CD4-positive, alpha-beta memory T cell (primary cell): ENCODE measurements at regions not wholly inside any gene's neighbourhood (a gene's known extent, or its start where the extent isn't known, plus 50 kb on each side); places are given as distances from the start of the nearest gene placed in this dataset.
"Not testable (repeated sequence)": the region's sequence is repeated elsewhere in the genome, so short reads cannot be mapped to it uniquely, and the experiment has no call there.

Experiments used
- CTCF ChIA-PET: fragments of 350-600 bp; sonication (Branson Sonifier 250); formaldehyde crosslinking; loops from one replicate; lab custom pipeline; 2021; ENCODE audit warnings: inconsistent platforms; ENCODE audit not compliant: partially characterized antibody; lab: Charles Lee
- POLR2A ChIA-PET: fragments of 350-600 bp; sonication (Branson Sonifier 250); formaldehyde crosslinking; loops from one replicate; lab custom pipeline; 2021; ENCODE audit not compliant: partially characterized antibody; lab: Charles Lee
- DNase-seq, 5 donors: peaks; one replicate each; pipeline versions ENCODE4 v3.0.0 to v3.0.0-alpha.2; 2020 to 2022; ENCODE audit warnings: mixed read lengths in 1 of 5
- H3K27ac ChIP-seq: one replicate; pipeline ENCODE4 v1.7.0; 2013; ENCODE audit warnings: low read depth, low read length
- H3K27me3 ChIP-seq: 2 replicates; pipeline ENCODE4 v1.7.0; 2013; ENCODE audit warnings: mild to moderate bottlenecking, low read length, moderate library complexity; ENCODE audit not compliant: insufficient read depth
- H3K36me3 ChIP-seq: 2 replicates; pipeline ENCODE4 v1.7.0; 2013; ENCODE audit warnings: mild to moderate bottlenecking, low read length, moderate library complexity; ENCODE audit not compliant: insufficient read depth
- H3K4me1 ChIP-seq: 2 replicates; pipeline ENCODE4 v1.7.0; 2013; ENCODE audit warnings: mild to moderate bottlenecking, low read length, moderate library complexity; ENCODE audit not compliant: insufficient read depth
- H3K4me3 ChIP-seq, 2 donors: one replicate each; pipeline ENCODE4 v1.7.0; 2013; ENCODE audit warnings: low read length in 2 of 2, mild to moderate bottlenecking in 1 of 2
- H3K9me3 ChIP-seq, 2 donors: one replicate each; pipeline ENCODE4 v1.7.0; 2013; ENCODE audit warnings: low read length in 2 of 2, control low read depth in 1 of 2; ENCODE audit not compliant: control insufficient read depth in 1 of 2
- H3K27ac Mint-ChIP-seq, 7 donors: one replicate each; pipeline ENCODE4 v1.8.0; 2020 to 2021; ENCODE audit warnings: mixed read lengths in 7 of 7, mild to moderate bottlenecking in 6 of 7, inconsistent platforms in 3 of 7, moderate library complexity in 3 of 7
- H3K27me3 Mint-ChIP-seq, 2 donors: one replicate each; pipeline ENCODE4 v1.8.0; 2020 to 2021; ENCODE audit warnings: mixed read lengths in 2 of 2
- H3K36me3 Mint-ChIP-seq, 2 donors: one replicate each; pipeline ENCODE4 v1.8.0; 2020 to 2021; ENCODE audit warnings: mixed read lengths in 2 of 2, inconsistent platforms in 1 of 2, mild to moderate bottlenecking in 1 of 2
- H3K4me1 Mint-ChIP-seq, 4 donors: one replicate each; pipeline ENCODE4 v1.8.0; 2020 to 2021; ENCODE audit warnings: mixed read lengths in 4 of 4, mild to moderate bottlenecking in 1 of 4
- H3K4me3 Mint-ChIP-seq, 8 donors: one replicate each; pipeline ENCODE4 v1.8.0; 2020 to 2021; ENCODE audit warnings: mixed read lengths in 8 of 8, mild to moderate bottlenecking in 7 of 8, moderate library complexity in 6 of 8, inconsistent platforms in 3 of 8
- H3K9me3 Mint-ChIP-seq, 8 donors: one replicate each; pipeline ENCODE4 v1.8.0; 2020 to 2021; ENCODE audit warnings: mixed read lengths in 8 of 8, mild to moderate bottlenecking in 5 of 8, inconsistent platforms in 3 of 8, moderate library complexity in 1 of 8
- intact Hi-C: fragments of 100-400 bp; cut with micrococcal nuclease; formaldehyde crosslinking; loops from one replicate; pipeline ENCODE4 v1.15.1; 2023

- H3K4me1 ChIP-seq, result no peaks in the 10 kb centered on the region
- Mint-ChIP-seq H3K4me3 (no peak overlapping the region), H3K36me3 (no peaks in the 10 kb centered on the region), H3K4me1 (no peaks in the 10 kb centered on the region), H3K27me3 (no peaks in the 10 kb centered on the region), H3K9me3 (peaks cover 0 to 5% (median 1%) of the 10 kb centered on the region in 8 donors), H3K27ac (no peak overlapping the region)
- CTCF ChIA-PET, result no interaction called here
- no peaks in the 10 kb centered on the region for H3K27me3 ChIP-seq
- intact Hi-C loops, result no loop called here
- no peaks in the 10 kb centered on the region for H3K36me3 ChIP-seq
- no peaks in the 10 kb centered on the region for H3K9me3 ChIP-seq
- H3K4me3 ChIP-seq, result no peak overlapping the region
- no peak overlapping the region for H3K27ac ChIP-seq
- DNase-seq, result no peak
- POLR2A ChIA-PET, result no interaction called here
These were observed 105.9 kb downstream of the OTOL1 start for GRCh38 chr3:161602475-161602874.

DNA sequence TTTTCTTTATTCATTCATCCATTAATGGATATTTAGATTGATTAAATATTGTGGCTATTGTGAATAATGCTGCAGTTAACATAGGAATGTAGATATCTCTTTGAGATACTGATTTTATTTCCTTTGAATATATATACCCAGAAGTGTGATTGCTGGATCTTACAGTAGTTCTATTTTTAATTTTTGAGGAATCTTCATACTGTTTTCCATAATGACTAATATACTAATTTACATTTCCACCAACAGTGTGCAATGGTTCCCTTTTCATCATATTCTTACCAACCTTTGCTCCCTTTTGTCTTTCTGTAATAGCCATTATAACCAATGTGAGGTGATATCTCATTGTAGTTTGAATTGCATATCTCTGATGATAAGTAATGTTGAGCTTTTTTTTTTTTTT is 106.3 kb downstream of the OTOL1 start:
- Histone ChIP-seq H3K27me3 (no peaks in the 10 kb centered on the region), H3K36me3 (no peaks in the 10 kb centered on the region), H3K4me3 (no peak overlapping the region), H3K4me1 (no peaks in the 10 kb centered on the region), H3K9me3 (no peaks in the 10 kb centered on the region), H3K27ac (no peak overlapping the region)
- no peak overlapping the region for H3K4me3 Mint-ChIP-seq
- no peak overlapping the region for H3K27ac Mint-ChIP-seq
- H3K4me1 Mint-ChIP-seq, result no peaks in the 10 kb centered on the region
- peaks cover 0 to 5% (median 1%) of the 10 kb centered on the region in 8 donors for H3K9me3 Mint-ChIP-seq
- no peak for DNase-seq
- no peaks in the 10 kb centered on the region for H3K36me3 Mint-ChIP-seq
- ChIA-PET CTCF (no interaction called here), POLR2A (no interaction called here)
- no peaks in the 10 kb centered on the region for H3K27me3 Mint-ChIP-seq
- intact Hi-C loops, result no loop called here

- CTCF ChIA-PET, result no interaction called here
- Histone ChIP-seq H3K4me1 (no peaks in the 10 kb centered on the region), H3K27me3 (no peaks in the 10 kb centered on the region), H3K9me3 (no peaks in the 10 kb centered on the region), H3K4me3 (no peak overlapping the region), H3K36me3 (no peaks in the 10 kb centered on the region), H3K27ac (no peak overlapping the region)
- no peak overlapping the region for H3K4me3 Mint-ChIP-seq
- POLR2A ChIA-PET, result no interaction called here
- no peaks in the 10 kb centered on the region for H3K4me1 Mint-ChIP-seq
- no peaks in the 10 kb centered on the region for H3K27me3 Mint-ChIP-seq
- no peaks in the 10 kb centered on the region for H3K36me3 Mint-ChIP-seq
- no peak overlapping the region for H3K27ac Mint-ChIP-seq
- DNase-seq, result no peak
- peaks cover 0 to 12% (median 6%) of the 10 kb centered on the region in 8 donors for H3K9me3 Mint-ChIP-seq
- intact Hi-C loops, result no loop called here
These were observed 110.4 kb downstream of the OTOL1 start for GRCh38 chr3:161607056-161607455.

- no peaks in the 10 kb centered on the region for H3K27me3 Mint-ChIP-seq
- no peak overlapping the region for H3K27ac ChIP-seq
- no peaks in the 10 kb centered on the region for H3K4me1 Mint-ChIP-seq
- no peak overlapping the region for H3K27ac Mint-ChIP-seq
- H3K4me1 ChIP-seq, result no peaks in the 10 kb centered on the region
- CTCF ChIA-PET, result no interaction called here
- peaks cover 0 to 6% (median 0%) of the 10 kb centered on the region in 8 donors for H3K9me3 Mint-ChIP-seq
- intact Hi-C loops, result no loop called here
- no peaks in the 10 kb centered on the region for H3K36me3 Mint-ChIP-seq
- no peak overlapping the region for H3K4me3 Mint-ChIP-seq
- POLR2A ChIA-PET, result no interaction called here
- H3K27me3 ChIP-seq, result no peaks in the 10 kb centered on the region
- no peaks in the 10 kb centered on the region for H3K36me3 ChIP-seq
- no peaks in the 10 kb centered on the region for H3K9me3 ChIP-seq
- no peak overlapping the region for H3K4me3 ChIP-seq
- no peak for DNase-seq
These were observed 122.7 kb downstream of the OTOL1 start for GRCh38 chr3:161619351-161619750.

- Histone ChIP-seq H3K36me3 (no peaks in the 10 kb centered on the region), H3K4me3 (no peak overlapping the region), H3K4me1 (no peaks in the 10 kb centered on the region), H3K27me3 (no peaks in the 10 kb centered on the region), H3K9me3 (no peaks in the 10 kb centered on the region), H3K27ac (no peak overlapping the region)
- ChIA-PET CTCF (no interaction called here), POLR2A (no interaction called here)
- Mint-ChIP-seq H3K4me1 (no peaks in the 10 kb centered on the region), H3K4me3 (no peak overlapping the region), H3K9me3 (peaks cover 0 to 11% (median 2%) of the 10 kb centered on the region in 8 donors), H3K36me3 (no peaks in the 10 kb centered on the region), H3K27me3 (no peaks in the 10 kb centered on the region), H3K27ac (no peak overlapping the region)
- no peak for DNase-seq
- intact Hi-C loops, result no loop called here
These were observed 134.2 kb downstream of the OTOL1 start for GRCh38 chr3:161630794-161631193.

DNA sequence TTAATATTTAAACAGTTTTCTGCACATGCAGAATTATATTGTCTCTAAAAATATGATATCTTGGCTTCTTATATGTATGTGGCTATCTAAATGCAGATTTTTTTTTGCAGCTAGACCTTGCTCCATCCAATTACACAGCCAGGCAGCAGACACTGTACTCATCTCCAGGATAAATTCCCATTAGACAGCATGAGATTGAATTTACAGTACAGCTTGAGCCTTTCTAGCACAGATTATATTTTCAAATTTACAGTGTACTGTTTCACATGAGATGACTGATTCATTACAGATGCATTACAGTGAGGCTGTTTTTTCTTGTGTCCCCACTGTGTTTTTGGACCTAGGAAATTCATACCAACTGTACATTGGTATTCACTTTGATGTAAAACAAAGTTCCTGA is 134.9 kb downstream of the OTOL1 start:
- Histone ChIP-seq H3K27ac (no peak overlapping the region), H3K4me1 (no peaks in the 10 kb centered on the region), H3K9me3 (no peaks in the 10 kb centered on the region), H3K27me3 (no peaks in the 10 kb centered on the region), H3K4me3 (no peak overlapping the region), H3K36me3 (no peaks in the 10 kb centered on the region)
- DNase-seq, result no peak
- Mint-ChIP-seq H3K36me3 (no peaks in the 10 kb centered on the region), H3K27me3 (no peaks in the 10 kb centered on the region), H3K4me1 (no peaks in the 10 kb centered on the region), H3K4me3 (no peak overlapping the region), H3K9me3 (peaks cover 0 to 13% (median 2%) of the 10 kb centered on the region in 8 donors), H3K27ac (no peak overlapping the region)
- CTCF ChIA-PET, result no interaction called here
- intact Hi-C loops, result no loop called here
- POLR2A ChIA-PET, result no interaction called here

DNA sequence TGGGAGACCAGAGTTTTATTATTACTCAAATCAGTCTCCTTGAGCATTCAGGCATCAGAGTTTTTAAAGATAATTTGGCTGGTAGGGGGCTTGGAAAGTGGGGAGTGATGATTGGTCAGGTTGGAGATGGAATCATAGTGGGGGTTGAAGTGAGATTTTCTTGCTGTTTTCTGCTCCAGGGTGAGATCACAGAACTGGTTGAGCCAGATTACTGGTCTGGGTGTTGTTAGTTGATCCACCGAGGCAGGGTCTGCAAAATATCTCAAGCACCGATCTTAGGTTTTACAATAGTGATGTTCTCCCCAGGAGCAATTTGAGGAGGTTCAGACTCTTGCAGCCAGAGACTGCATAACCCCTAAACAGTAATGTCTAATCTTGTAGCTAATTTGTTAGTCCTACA is 141.0 kb downstream of the OTOL1 start:
- intact Hi-C loops, result no loop called here
- CTCF ChIA-PET, result no interaction called here
- Mint-ChIP-seq H3K4me3 (no peak overlapping the region), H3K27ac (no peak overlapping the region), H3K9me3 (peaks cover 0 to 6% (median 3%) of the 10 kb centered on the region in 8 donors), H3K36me3 (no peaks in the 10 kb centered on the region), H3K27me3 (no peaks in the 10 kb centered on the region), H3K4me1 (no peaks in the 10 kb centered on the region)
- Histone ChIP-seq H3K9me3 (no peaks in the 10 kb centered on the region), H3K27ac (no peak overlapping the region), H3K36me3 (no peaks in the 10 kb centered on the region), H3K4me1 (no peaks in the 10 kb centered on the region), H3K4me3 (no peak overlapping the region), H3K27me3 (no peaks in the 10 kb centered on the region)
- DNase-seq, result no peak
- POLR2A ChIA-PET, result no interaction called here

- H3K9me3 ChIP-seq, H3K27ac Mint-ChIP-seq, H3K4me3 Mint-ChIP-seq, H3K4me1 Mint-ChIP-seq, H3K27me3 ChIP-seq, H3K27ac ChIP-seq, H3K9me3 Mint-ChIP-seq, intact Hi-C loops, H3K4me3 ChIP-seq, H3K27me3 Mint-ChIP-seq, H3K36me3 ChIP-seq, H3K36me3 Mint-ChIP-seq, POLR2A ChIA-PET, CTCF ChIA-PET, H3K4me1 ChIP-seq, DNase-seq: not testable (repeated sequence)
These were observed 142.5 kb downstream of the OTOL1 start for GRCh38 chr3:161639095-161639494.
